GM21529 (cell line): ENCODE measurements at regions not wholly inside any gene's neighbourhood (a gene's known extent, or its start where the extent isn't known, plus 50 kb on each side); places are given as distances from the start of the nearest gene placed in this dataset.
"Not testable (repeated sequence)": the region's sequence is repeated elsewhere in the genome, so short reads cannot be mapped to it uniquely, and the experiment has no call there.

Experiments
- ATAC-seq: cut with Tn5 transposase; IDR thresholded peaks from one replicate; pipeline ENCODE4 v1.9.1; 2021; ENCODE audit not compliant: unreplicated experiment

DNA sequence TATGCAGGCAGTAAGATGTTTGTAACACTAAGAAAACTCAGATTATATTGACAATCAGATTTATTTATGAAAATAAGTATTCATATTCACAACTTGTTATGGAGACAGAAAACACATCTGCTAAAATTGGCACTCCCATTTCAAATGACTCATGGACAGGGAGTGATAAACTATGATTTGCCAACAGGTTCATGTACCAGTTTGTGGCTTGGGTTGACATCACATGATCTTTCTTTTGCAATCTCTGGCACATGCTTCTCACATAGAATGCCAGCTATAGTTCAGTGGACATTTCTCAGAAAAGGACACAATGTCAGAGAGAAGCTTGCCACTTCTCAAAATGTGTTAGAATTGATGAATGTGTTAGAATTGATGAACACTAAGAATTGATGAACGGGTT is 663.2 kb upstream of the ANKRD30A start:
- ATAC-seq = no peak

DNA sequence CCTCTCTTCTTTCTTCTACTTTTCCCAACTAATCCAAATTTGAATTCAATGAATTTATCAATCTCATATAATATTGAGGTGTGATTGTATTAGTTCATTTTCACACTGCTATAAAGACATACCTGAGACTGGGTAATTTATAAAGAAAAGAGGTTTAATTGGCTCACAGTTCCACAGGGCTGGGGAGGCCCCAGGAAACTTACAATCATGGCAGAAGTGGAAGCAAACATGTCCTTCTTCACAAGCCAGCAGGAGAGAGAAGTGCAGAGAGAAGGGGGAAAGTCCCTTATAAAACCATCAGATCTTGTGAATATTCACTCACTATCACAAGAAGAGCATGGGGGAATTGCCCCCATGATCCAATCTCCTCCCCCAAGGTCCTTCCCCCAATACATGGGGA is 667.0 kb upstream of the ANKRD30A start:
- not testable (repeated sequence) for ATAC-seq

DNA sequence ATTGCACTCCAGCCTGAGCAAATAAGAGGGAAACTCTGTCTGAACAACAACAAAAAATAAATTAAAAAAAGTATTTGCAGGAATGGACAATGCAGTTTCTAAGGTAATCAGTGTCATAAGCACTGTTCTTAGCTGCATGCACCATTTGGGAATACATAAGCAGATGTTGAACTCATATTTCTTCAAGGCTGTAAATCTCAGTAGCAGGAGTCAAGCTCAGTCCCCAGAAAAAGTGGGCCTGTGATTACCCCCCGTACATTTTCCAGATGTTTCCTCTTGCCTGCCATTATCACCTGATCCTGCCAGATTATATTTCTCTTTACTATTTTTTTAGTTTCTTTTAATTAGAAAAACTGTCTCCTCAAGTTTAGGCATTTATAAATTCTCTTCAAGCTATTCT is 667.6 kb upstream of the ANKRD30A start:
- ATAC-seq = no peak

DNA sequence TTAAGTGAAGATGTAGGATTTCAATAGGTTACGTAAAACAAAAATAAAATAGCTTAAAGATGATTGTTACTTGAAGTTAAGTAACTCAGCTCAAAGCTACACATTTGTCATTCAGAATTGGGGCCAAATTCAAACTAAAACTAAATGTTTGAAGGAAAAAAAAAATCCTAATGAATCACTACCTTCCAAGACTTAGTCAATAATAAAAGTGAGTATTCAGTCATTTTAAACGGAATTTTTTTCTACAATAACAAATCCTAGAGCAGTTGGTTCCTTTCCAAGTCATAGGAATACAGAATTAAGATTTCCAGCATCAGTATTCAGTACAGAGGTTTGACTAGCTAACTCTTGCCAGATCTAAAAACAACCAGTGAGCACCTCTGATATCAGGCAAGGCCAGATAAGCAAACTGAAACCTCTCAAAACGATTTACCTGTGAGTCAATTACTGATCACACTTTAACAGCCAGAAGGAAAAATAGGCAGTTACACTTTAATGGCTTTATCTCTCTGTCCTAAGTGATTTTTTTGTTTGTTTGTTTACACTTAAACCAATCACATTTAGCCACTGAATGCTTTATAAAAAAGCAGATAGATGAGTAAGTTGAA is 669.8 kb upstream of the ANKRD30A start:
- ATAC-seq = no peak

DNA sequence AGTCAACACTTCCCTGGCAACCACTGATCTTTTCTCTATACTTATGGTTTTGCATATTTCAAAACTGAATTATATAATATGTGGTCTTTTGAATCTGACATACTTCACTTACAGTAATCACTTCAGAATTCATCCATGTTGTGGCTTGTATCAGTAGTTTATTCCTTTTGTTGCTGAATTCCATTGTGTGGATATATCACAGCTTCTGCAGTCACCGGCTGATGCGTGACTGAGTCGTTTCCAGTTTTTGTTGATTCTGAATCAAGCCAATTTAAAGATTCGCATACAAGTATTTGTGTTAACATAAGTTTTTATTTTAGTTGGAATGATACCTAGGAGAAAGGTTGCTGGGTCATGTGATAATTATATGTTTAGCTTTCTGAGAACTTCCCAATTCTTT is 672.5 kb upstream of the ANKRD30A start:
- no peak for ATAC-seq

DNA sequence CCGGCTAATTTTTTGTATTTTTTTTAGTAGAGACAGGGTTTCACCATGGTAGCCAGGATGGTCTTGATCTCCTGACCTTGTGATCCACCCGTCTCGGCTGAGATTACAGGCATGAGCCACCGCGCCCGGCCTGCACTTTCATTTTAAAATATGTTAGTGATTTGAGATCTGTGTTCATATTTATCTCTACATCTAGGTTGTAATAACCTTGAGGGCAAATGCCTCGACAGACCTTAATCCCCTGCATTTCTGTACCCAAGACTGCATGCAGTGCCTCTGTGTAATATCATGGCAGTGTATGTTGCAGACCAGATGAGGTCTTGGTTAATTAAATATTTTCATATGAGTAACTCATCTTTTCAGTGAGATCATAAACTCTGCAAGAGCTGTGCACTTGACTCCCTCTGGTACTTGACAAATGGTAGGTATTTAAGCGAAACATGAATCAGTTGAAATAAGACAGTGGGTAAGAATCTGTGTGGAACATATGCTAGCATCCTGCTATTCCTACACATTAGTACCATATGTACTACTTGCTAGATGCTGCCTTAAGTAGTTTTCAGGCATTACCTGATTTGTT is 673.9 kb upstream of the ANKRD30A start:
- no peak for ATAC-seq

DNA sequence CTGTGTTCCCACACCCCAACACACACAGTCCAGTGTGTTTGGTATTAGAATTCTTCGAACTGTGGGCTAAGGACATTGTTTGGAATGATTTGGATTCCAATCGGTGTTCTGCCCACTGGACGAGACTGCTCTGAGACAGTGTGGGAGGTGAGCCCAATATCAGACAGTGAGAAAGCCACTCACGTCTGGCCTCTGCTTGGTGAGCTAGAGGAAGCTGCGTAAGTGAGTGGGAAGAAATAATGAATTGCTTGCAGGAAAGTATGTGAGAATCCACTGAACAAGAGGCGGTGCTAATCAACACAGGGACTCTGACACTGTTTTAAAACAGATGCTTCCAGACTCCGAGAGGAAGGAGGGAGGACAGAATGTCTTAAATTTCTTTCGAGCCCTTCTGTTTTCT is 675.0 kb upstream of the ANKRD30A start:
- no peak for ATAC-seq

DNA sequence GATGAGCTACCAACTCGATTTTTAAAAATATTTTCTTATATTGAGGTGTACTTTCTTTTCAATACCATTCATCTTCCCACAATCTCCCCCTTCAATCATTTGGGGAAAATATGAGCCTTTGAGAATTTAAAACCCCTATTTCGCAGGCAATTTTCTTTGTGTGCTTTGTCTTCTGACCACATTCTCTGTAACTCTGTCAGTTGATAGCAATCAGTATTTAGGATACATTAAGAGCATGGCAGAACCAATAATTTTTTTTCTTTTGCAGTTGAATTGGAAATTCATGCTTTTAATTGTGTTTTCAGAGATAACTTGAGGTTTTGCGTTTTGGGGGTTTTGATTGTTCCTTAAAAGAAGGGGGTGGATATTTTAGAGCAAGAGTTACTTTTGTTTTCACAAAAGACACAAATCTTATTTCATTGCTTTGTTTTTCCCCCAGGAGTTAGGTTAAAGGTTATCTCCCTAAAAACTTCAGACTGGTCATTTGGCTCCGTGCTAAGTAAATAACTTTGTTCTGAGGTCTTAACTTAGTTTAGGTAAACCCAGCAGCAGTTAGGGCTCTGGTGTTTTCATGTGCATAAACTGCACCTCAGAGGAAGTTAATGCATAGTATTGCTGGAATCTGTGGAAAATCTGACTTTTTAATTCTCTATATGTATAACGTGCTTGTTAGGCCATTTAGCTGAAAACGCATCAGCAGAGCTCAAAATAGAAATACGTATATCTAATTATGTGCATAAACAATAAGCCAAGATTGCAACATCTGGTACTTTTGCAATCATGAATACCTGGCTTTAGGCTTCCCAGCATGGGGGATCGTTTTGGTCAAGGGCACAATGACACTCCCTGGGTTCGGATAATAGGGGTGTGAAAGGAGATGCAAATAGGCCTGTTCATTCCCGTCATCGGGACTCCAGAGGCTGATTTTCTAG is 676.4 kb upstream of the ANKRD30A start:
- no peak for ATAC-seq

DNA sequence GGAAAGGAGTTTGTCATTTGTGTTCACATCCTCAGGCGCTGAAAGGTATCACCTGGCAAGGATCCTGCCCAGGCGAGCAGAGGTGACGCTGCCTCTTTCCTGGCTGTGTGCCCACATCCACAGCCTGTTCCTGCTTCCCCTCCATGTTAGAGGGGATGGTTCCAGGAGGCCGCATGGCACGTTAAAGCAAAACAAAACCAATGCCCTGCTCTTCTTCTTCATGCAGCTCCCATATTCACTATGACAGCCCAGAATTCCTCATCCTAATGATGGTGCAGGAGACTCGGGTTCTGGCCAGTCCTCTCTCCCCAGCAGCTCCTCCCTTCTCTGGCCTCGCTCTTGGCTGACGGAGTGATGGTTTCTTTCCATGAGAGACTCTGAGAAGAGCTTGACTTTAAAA is 678.5 kb upstream of the ANKRD30A start:
- no peak for ATAC-seq

DNA sequence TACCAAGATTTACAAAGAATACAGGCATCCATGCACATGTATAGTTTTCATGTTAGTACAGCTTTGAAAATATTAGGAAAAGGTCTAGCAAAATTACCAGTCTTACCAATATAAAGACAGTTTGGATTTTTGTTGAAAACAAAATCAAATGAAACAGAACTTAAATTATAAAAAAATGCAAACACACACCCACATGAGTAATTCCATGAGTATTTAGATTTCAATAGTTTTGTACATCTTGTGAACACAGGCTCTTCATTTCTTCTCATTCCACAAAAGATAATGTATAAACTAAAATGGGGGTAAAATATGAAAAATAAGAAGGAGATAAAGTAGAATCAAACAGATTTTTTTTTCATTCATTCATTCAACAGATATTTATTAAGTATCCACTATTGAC is 682.2 kb upstream of the ANKRD30A start:
- ATAC-seq = no peak

DNA sequence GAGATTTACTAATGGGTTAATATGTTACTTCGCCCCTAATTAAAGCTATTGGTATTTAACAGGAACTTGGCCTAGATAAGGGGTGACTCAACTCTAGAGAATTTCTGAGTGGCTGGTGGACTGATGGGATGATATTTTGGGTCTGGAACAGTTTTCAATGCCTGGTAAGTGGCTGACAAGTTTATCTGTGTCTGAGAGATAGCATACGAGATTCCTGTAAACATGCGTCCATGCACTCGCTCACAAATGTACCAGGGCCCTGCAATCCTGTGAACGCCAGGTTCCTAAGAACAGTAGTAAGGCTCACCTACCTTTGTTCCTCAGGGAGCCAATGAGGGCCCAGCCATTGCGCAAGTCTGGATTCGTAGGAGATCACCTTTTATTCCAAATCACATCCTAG is 683.8 kb upstream of the ANKRD30A start:
- ATAC-seq = no peak

DNA sequence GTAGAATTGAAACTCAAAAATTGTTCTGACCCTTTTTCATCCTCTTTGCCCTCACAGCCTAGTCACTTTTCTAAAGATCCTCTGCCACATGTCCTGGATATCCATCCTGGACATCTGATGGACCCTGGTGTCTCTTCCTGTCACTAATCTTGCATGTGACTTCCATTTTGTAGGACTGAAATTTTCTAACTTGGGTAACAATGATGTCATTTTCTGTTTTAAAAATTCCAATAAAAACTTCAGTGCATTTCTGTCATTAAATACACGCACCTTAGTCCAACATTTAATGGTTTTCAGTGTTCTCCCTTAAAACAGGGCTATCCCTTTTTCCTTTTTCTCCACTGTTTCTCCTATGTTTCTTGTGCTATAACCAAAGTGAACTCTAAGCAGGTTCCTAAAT is 684.9 kb upstream of the ANKRD30A start:
- ATAC-seq = no peak

DNA sequence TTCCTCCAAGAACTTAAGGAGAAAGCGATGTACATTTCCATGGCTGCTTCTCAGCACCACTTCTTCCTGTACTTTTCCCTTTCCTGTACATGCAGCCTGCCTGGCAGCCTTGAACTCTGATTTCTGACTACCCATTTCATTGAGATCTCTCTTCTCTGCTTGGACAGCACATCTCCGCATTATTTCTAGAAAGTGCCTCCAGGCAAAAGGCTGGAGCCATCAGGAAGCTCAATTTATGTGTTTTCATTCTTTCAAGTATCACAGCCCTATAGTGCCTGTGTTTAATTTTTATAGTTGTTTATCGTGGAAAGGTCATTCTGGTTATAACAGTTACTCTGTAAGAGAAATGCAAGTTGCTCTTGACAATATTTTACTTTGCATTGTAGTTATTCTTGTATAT is 688.0 kb upstream of the ANKRD30A start:
- no peak for ATAC-seq

DNA sequence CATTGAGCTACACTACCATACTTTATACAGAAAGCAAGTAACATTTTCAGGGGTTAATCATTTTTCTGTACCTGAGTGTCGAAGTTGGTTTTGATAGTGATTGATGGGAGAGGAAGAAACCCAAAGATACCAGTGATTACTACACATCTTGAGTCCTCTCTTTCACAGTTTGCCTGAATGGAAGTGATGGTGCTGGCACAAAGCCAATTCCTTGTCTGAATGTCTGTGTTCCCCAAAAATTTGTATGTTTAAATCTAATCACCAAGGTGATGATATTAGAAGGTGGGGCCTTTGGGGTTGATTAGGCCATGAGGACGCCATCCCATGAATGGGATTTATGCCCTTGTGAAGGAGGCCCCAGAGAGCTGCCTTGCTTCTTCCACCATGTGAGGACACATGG is 696.9 kb upstream of the ANKRD30A start:
- no peak for ATAC-seq

DNA sequence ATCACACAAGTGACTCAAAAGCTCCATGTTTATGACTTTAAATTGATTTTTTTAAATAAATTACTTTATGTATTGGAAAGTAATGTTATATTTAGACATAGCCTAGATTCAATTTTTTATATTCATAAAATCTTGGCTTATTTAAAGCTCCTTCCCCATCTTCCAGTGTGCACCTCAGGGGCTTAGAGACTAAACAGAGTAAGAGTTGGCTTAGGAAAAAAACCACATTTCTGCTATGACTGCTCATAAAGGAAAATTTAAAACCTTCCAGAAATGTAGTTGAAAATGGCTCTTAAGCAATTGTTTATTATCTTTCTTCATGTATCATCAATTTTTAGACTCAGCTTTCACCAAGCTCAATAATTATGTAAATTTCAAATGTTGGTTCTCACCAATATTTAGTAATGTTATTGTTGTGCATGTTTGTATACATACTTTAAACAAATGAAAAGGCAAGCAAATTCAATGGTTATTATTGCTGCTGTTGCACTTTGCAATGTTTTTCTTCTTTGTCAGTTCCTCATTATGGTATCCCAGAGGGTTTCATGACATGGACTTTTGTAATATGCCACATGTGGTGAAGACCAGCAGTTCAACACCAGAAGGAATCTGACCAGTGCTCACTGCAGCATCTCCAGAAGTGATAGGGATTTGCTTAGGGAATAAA is 700.1 kb upstream of the ANKRD30A start:
- ATAC-seq = no peak

DNA sequence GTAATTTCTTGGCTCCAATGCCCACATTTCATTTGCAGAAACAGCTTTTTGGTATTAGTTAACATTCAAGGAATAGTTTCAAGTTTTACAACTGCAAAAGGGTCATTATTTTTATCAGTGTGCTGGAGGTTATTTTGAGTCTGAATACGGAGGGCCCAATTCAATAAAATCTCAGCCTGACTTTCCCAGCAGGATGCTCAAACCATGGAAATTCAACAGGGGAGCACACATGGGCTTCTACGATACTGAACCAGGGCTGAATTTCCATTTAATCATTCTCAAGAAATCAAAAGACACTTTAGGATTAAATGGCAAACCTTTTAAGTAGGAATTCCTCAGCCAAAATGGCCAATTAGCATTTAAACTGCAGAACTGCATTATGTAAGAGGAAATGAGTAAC is 700.9 kb upstream of the ANKRD30A start:
- ATAC-seq = no peak

DNA sequence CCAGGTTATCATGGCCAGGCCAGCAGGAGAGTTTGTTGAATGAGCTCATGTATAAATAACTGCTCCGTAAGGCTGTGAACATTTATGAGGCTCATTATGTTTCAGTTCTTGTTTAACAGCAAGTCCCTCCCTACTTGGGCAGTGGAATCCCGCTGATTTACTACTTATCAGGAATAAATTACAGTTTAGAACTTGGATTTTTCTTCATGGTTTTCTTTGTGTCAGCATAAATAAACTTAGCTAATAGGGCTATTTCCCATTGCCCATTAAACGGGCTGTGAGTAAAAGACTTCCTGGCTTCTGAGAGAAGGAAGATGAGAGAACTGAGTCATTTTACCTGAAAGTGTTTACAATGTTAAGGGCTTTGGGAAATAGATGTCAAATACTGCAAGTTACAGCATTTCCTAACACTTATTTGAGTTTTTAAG is 701.6 kb upstream of the ANKRD30A start:
- ATAC-seq = no peak

DNA sequence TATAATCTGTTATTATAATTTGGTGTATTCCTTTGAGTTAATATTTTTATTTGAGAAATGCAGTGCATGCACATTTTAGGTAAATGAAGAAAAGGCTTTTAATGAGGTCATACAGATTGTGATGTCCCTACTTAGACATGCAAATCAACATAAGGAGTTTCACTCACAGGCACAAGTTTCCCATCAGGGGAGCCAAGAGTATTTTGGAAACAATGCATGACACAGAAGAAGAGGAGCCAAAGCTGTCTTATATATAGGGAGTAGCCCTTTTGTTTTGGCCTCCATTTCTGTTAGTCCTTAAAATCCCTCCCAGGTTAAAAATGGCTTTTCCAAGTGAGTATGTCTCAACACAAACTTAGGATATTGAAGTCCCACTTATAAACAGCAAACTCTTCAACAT is 703.4 kb upstream of the ANKRD30A start:
- no peak for ATAC-seq

DNA sequence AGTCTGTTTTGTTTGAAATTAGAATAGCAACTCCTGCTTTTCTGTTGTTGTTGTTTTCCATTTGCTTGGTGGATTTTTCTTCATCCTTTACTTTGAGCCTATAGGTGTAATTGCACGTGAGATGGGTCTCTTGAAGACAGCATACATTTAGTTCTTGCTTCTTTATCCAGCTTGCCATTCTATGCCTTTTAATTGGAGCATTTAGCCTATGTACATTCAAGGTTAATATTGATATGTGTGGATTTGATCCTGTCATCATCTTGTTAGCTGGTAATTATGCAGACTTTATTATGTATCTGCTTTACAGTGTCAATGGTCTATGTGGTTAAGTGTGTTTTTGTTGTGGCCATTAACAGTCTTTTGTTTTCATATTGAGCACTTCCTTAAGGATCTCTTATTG is 708.9 kb upstream of the ANKRD30A start:
- no peak for ATAC-seq

DNA sequence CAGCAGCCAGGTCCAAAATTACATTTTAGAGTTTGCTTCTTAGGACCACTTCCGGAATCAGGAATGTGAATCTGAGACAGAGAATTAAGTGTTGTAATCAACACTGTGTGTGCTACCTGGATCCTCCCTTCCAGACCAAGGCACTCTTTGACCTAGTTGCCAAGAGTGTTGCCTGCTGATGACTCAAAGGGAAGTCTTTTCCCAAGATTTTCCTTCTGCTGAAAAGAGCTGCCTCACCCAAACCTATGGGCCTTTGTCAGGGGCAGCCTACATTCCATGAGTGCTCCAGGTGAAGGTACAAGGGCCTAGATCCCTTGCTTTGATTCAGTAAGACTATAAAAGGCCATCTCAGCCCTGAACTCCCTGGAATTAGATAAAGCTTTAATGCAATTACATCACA is 712.5 kb upstream of the ANKRD30A start:
- ATAC-seq = no peak

DNA sequence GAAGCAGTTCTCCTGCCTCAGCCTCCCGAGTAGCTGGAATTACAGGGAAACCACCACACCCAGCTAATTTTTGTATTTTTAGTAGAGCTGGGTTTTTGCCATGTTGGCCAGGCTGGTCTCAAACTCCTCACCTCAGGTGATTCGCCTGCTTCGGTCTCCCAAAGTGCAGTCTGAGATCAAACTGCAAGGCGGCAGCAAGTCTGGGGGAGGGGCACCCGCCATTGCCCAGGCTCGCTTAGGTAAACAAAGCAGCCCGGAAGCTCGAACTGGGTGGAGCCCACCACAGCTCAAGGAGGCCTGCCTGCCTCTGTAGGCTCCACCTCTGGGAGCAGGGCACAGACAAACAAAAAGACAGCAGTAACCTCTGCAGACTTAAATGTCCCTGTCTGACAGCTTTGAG is 725.2 kb upstream of the ANKRD30A start:
- ATAC-seq = not testable (repeated sequence)

DNA sequence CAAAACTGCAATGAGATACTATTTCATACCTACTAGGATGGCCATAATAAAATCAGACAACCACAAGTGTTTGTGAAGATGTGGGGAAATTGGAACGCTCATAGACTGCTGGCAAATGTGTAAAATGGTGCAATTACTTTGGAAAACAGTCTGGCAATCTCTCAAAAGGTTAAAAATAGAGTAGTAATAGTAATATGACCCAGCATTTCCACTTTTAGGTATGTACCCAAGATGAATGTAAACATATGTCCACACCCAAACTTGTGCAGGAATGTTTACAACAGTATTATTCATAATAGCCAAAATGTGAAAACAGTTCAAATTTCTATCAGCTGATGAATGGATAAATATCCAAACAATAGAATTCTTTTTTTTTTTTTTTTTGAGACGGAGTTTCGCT is 731.6 kb upstream of the ANKRD30A start:
- no peak for ATAC-seq
